CD4-positive, alpha-beta T cell (primary cell): ENCODE measurements at regions not wholly inside any gene's neighbourhood (a gene's known extent, or its start where the extent isn't known, plus 50 kb on each side); places are given as distances from the start of the nearest gene placed in this dataset.

ENCODE experiments used
- ATAC-seq: fragments of 200-7000 bp; cut with Tn5 transposase; one replicate; pipeline ENCODE4 v1.10.0; 2022; ENCODE audit warnings: mild to moderate bottlenecking; ENCODE audit not compliant: poor library complexity
- CTCF ChIA-PET: fragments of 350-600 bp; sonication (Branson Sonifier 250); formaldehyde crosslinking; loops from one replicate; lab custom pipeline; 2021; ENCODE audit warnings: antibody characterized with exemption, inconsistent platforms; lab: Charles Lee
- POLR2A ChIA-PET: fragments of 350-600 bp; sonication (Branson Sonifier 250); formaldehyde crosslinking; loops from one replicate; lab custom pipeline; 2021; ENCODE audit warnings: antibody characterized with exemption, inconsistent platforms; lab: Charles Lee
- DNase-seq, 14 experiments: peaks; one replicate each; pipeline ENCODE4 v3.0.0-alpha.2; 2013 to 2020; ENCODE audit warnings: mixed read lengths in 2 of 14
- H3K27ac ChIP-seq, 2 donors: one replicate each; pipeline versions ENCODE4 v1.5.1 to v1.7.0; 2013; ENCODE audit warnings: low read length in 2 of 2, low read depth in 1 of 2, mild to moderate bottlenecking in 1 of 2
- H3K27me3 ChIP-seq, 2 experiments: 1 replicate in 1 of 2; 2 replicates in 1 of 2; pipeline versions ENCODE4 v1.6.1 to v1.7.0; 2013; ENCODE audit warnings: low read length in 2 of 2, control low read depth in 1 of 2, mild to moderate bottlenecking in 1 of 2, moderate library complexity in 1 of 2; ENCODE audit not compliant: insufficient read depth in 2 of 2, control insufficient read depth in 1 of 2
- H3K36me3 ChIP-seq: one replicate; pipeline ENCODE4 v1.6.1; 2013; ENCODE audit warnings: low read length, control low read depth; ENCODE audit not compliant: insufficient read depth
- H3K4me1 ChIP-seq: one replicate; pipeline ENCODE4 v1.6.1; 2013; ENCODE audit warnings: low read length, control low read depth; ENCODE audit not compliant: insufficient read depth
- H3K4me3 ChIP-seq: one replicate; pipeline ENCODE4 v1.5.1; 2013; ENCODE audit warnings: mild to moderate bottlenecking, low read length, moderate library complexity
- H3K9me3 ChIP-seq, 2 experiments: 1 replicate in 1 of 2; 2 replicates in 1 of 2; pipeline versions ENCODE4 v1.6.1 to v1.7.0; 2013; ENCODE audit warnings: low read length in 2 of 2, mild to moderate bottlenecking in 2 of 2, control low read depth in 1 of 2, moderate library complexity in 1 of 2; ENCODE audit not compliant: control insufficient read depth in 1 of 2, insufficient read depth in 1 of 2
- H3K27ac Mint-ChIP-seq: one replicate; pipeline ENCODE4 v1.8.0; 2020; ENCODE audit warnings: mixed read lengths
- H3K27me3 Mint-ChIP-seq: one replicate; pipeline ENCODE4 v1.8.0; 2021; ENCODE audit warnings: mixed read lengths
- H3K36me3 Mint-ChIP-seq: one replicate; pipeline ENCODE4 v1.8.0; 2021; ENCODE audit warnings: low read depth, mixed read lengths
- H3K4me1 Mint-ChIP-seq: one replicate; pipeline ENCODE4 v1.8.0; 2021; ENCODE audit warnings: low read depth, mixed read lengths
- H3K4me3 Mint-ChIP-seq: one replicate; pipeline ENCODE4 v1.8.0; 2020; ENCODE audit warnings: mild to moderate bottlenecking, mixed read lengths
- H3K9me3 Mint-ChIP-seq: one replicate; pipeline ENCODE4 v1.8.0; 2020; ENCODE audit warnings: mixed read lengths
- CTCF ChIP-seq: fragments of 200-600 bp; IDR thresholded peaks from one replicate; pipeline ENCODE4 v1.8.0; 2022; ENCODE audit warnings: antibody characterized with exemption, mild to moderate bottlenecking
- intact Hi-C, 2 experiments: fragments of 100-400 bp; cut with DNase I in 1 of 2; cut with micrococcal nuclease in 1 of 2; formaldehyde crosslinking; loops; one replicate each; pipeline versions ENCODE4 v1.15.1 to v1.9.0; 2023 to 2025; cut with DNase I, micrococcal nuclease

GRCh38 chr1:37310064-37310463 is 164.3 kb upstream of the ZC3H12A start:
- H3K27ac ChIP-seq = no peak overlapping the region
- Mint-ChIP-seq H3K27me3 (peaks cover 42% of the 10 kb centered on the region), H3K4me3 (no peak overlapping the region), H3K9me3 (no peaks in the 10 kb centered on the region), H3K27ac (no peak overlapping the region), H3K36me3 (no peaks in the 10 kb centered on the region), H3K4me1 (no peaks in the 10 kb centered on the region)
- ChIA-PET CTCF (no interaction called here), POLR2A (no interaction called here)
- no peaks in the 10 kb centered on the region for H3K4me1 ChIP-seq
- no peak for TF ChIP-seq CTCF
- no peaks in the 10 kb centered on the region for H3K36me3 ChIP-seq
- intact Hi-C loops = no loop called here
- H3K4me3 ChIP-seq = no peak overlapping the region
- no peaks in the 10 kb centered on the region for H3K9me3 ChIP-seq
- ATAC-seq = no peak
- no peak for DNase-seq
- H3K27me3 ChIP-seq = peaks cover 15 to 39% of the 10 kb centered on the region in 2 experiments

DNA sequence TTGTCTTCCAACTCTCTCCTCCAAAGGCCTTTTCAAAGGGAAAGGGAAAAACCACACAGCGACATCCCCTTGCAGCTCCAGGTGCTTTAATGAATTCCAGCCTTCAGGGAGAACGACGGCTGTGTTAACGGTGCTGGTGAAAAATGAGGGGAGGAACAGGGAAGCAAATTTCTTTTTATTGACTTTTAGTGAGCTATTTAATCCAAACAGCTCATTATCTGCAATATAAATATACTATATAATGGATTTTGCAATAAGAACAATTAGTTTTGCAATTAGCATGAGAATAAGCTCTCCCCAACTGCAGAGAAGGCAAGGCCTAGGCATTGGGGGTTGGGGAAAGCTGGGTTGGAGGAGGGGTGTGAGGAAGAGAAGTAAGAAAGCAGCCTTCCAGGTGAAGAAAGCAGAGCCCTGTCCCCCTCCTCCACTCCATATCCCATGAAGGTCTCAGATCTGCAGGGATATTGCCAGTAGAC is 159.0 kb upstream of the ZC3H12A start:
- DNase-seq = no peak
- no peaks in the 10 kb centered on the region for H3K36me3 Mint-ChIP-seq
- POLR2A ChIA-PET = no interaction called here

GRCh38 chr1:37317870-37318467 is 156.4 kb upstream of the ZC3H12A start:
- no peak overlapping the region for H3K27ac ChIP-seq
- Mint-ChIP-seq H3K4me1 (no peaks in the 10 kb centered on the region), H3K36me3 (no peaks in the 10 kb centered on the region), H3K4me3 (no peak overlapping the region), H3K27ac (no peak overlapping the region), H3K27me3 (peaks cover 88% of the 10 kb centered on the region), H3K9me3 (no peaks in the 10 kb centered on the region)
- intact Hi-C loops = no loop called here
- TF ChIP-seq CTCF = no peak
- peaks cover 0 to 13% of the 10 kb centered on the region in 2 experiments for H3K9me3 ChIP-seq
- no peak overlapping the region for H3K4me3 ChIP-seq
- ATAC-seq = no peak
- ChIA-PET POLR2A (no interaction called here), CTCF (no interaction called here)
- DNase-seq = no peak
- H3K4me1 ChIP-seq = no peaks in the 10 kb centered on the region
- peaks cover 38 to 60% of the 10 kb centered on the region in 2 experiments for H3K27me3 ChIP-seq
- H3K36me3 ChIP-seq = no peaks in the 10 kb centered on the region

More for the DNA sequence above, 159.0 kb upstream of the ZC3H12A start:
- no peak overlapping the region for H3K27ac ChIP-seq
- no peak for TF ChIP-seq CTCF
- CTCF ChIA-PET = no interaction called here
- ATAC-seq = no peak
- no peak overlapping the region for H3K27ac Mint-ChIP-seq
- no peak overlapping the region for H3K4me3 Mint-ChIP-seq
- peaks cover 44 to 73% of the 10 kb centered on the region in 2 experiments for H3K27me3 ChIP-seq
- no peaks in the 10 kb centered on the region for H3K9me3 Mint-ChIP-seq
- H3K4me3 ChIP-seq = no peak overlapping the region
- H3K4me1 ChIP-seq = no peaks in the 10 kb centered on the region
- H3K4me1 Mint-ChIP-seq = no peaks in the 10 kb centered on the region
- peaks cover 0 to 13% of the 10 kb centered on the region in 2 experiments for H3K9me3 ChIP-seq
- H3K36me3 ChIP-seq = no peaks in the 10 kb centered on the region
- peaks cover 77% of the 10 kb centered on the region for H3K27me3 Mint-ChIP-seq
- intact Hi-C loops = no loop called here
